Fibroblast of the aortic adventitia (primary cell): ENCODE measurements at regions not wholly inside any gene's neighbourhood (a gene's known extent, or its start where the extent isn't known, plus 50 kb on each side); places are given as distances from the start of the nearest gene placed in this dataset.
A peak's percentile ranks its signal among the peaks of the same experiment; 100 is the strongest.
"Not testable (repeated sequence)": the region's sequence is repeated elsewhere in the genome, so short reads cannot be mapped to it uniquely, and the experiment has no call there.

Source experiments
- DNase-seq: peaks from one replicate; pipeline ENCODE4 v3.0.0-alpha.2; 2010; ENCODE audit warnings: low read depth
- H3K4me3 ChIP-seq: 2 replicates; pipeline ENCODE4 v1.5.1; 2011; ENCODE audit warnings: low read depth, mild to moderate bottlenecking, control low read depth, low read length, moderate library complexity
- CTCF ChIP-seq: IDR thresholded peaks from 2 replicates; pipeline ENCODE4 v1.5.1; 2011; ENCODE audit warnings: mild to moderate bottlenecking, low read length, control low read depth, inconsistent platforms; ENCODE audit not compliant: insufficient read depth

- no peak overlapping the region for H3K4me3 ChIP-seq
- no peak for TF ChIP-seq CTCF
- DNase-seq = no peak
These were observed 877.8 kb downstream of the FAT4 start for GRCh38 chr4:126192506-126192905.

DNA sequence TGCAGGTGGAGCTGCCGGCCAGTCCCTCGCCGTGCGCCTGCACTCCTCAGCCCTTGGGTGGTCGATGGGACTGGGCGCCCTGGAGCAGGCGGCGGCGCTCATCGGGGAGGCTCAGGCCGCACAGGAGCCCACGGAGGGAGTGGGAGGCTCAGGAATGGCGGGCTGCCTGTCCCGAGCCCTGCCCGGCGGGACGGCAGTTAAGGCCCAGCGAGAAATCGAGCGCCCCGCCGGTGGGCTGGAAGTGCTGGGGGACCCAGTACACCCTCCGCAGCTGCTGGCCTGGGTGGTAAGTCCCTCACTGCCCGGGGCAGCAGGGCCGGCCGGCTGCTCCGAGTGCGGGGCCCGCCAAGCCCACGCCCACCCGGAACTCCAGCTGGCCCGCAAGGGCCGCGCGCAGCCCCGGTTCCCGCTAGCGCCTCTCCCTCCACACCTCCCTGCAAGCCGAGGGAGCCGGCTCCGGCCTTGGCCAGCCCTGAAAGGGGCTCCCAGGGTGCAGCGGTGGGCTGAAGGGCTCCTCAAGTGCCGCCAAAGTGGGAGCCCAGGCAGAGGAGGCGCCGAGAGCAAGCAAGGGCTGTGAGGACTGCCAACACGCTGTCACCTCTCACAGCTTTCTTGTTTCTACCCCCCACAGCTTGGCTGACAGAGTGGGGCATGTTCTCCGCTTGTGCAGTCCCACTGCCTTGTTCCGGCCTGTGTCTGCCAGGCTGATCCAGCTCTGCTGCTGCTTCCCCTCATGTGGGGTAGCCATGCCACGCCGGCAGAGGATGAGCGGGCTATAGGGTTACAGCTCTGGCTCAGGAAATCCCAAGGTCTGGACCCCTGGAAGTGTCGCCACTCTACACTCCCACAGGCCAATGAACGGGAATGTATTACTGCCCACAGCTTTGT is 886.7 kb downstream of the FAT4 start:
- H3K4me3 ChIP-seq, DNase-seq: not testable (repeated sequence)

DNA sequence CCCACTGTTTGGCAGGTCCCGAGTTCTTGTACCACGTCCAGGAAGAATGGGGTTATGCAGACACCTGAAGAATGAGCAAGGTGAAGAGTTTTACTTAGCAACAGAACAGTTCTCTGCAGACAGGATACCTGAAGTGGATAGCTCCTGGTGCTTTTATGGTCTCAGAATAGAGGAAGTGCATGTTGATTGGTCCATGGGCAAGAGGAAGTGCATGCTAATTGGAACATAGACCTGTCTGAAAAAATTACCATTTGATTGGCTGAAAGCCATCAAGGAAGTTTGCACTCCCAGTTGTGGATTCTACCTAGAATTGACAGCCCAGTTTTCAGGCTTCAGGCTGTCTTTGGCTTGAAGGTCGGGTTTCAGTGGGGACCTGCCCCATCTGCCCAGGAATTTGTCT is 887.5 kb downstream of the FAT4 start:
- no peak overlapping the region for H3K4me3 ChIP-seq
- no peak for TF ChIP-seq CTCF
- DNase-seq = no peak

DNA sequence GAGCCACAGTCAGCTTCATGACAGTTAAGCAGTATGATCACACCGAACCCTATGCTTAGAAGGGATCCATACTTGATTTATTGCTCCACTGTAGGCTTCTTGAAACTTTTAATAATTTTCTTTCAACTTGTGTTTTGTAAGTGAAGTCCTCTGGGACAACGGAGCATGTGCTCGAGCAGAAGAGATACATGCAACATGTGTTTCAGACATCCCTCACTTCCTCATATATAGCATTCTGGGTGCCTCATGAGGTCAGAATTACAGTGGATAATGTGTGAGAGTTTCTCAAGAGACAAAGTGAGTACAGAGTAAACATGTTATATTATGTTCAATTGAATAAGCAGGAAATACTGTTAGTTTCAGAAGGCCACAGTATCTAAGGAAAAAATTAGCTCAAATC is 893.2 kb downstream of the FAT4 start:
- no peak for TF ChIP-seq CTCF
- H3K4me3 ChIP-seq = no peak overlapping the region
- no peak for DNase-seq

DNA sequence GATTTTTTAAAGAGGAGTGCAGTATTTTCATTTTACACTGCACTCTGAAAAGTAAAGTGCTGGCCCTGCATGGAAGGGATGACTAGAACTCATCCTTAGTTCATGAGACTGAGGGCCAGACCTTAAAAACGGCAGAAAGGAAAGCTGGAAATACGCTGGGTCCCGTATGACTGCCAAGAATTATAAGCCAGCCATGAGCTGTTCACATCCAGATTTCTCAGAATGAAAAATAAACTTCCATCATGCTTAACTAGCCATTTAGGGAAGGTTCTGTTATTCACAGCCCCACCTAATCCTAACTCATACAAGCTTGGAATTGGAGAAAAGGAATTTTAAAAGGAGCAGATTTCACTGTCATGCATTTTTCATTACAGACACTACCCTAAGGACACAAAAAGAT is 894.4 kb downstream of the FAT4 start:
- no peak for TF ChIP-seq CTCF
- H3K4me3 ChIP-seq = no peak overlapping the region
- peak; percentile 45 for DNase-seq

GRCh38 chr4:126213996-126214395 is 899.2 kb downstream of the FAT4 start:
- DNase-seq = no peak
- no peak overlapping the region for H3K4me3 ChIP-seq
- TF ChIP-seq CTCF = no peak

DNA sequence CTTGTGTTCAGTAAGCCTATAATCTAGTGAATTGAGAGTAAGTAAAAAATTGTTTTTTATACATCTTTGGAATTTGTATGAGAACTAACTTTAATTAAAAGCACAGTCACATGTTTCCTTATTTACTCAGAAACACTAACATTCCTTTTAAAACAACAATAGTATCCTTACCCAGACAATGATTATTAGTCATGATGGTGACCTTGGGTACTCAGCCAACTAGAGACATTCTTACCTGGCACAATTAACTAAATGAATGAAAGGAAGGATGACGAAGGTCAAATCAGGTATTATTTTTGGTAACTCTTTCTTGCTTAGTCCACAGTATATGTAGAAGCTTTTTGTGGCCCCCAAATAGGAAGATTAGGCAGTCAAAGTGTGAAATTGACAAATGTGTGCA is 901.0 kb downstream of the FAT4 start:
- no peak for TF ChIP-seq CTCF
- no peak for DNase-seq
- no peak overlapping the region for H3K4me3 ChIP-seq
